ENCODE measurements at regions not wholly inside any gene's neighbourhood (a gene's known extent, or its start where the extent isn't known, plus 50 kb on each side); places are given as distances from the start of the nearest gene placed in this dataset.
"Not testable (repeated sequence)": the region's sequence is repeated elsewhere in the genome, so short reads cannot be mapped to it uniquely, and the experiment has no call there.

GRCh38 chrX:46366381-46367207 lies 178.6 kb downstream of the ZNF674 start:
- no peak for DNase-seq

GRCh38 chrX:46354481-46354880 lies 190.7 kb downstream of the ZNF674 start:
- DNase-seq: no peak

DNA sequence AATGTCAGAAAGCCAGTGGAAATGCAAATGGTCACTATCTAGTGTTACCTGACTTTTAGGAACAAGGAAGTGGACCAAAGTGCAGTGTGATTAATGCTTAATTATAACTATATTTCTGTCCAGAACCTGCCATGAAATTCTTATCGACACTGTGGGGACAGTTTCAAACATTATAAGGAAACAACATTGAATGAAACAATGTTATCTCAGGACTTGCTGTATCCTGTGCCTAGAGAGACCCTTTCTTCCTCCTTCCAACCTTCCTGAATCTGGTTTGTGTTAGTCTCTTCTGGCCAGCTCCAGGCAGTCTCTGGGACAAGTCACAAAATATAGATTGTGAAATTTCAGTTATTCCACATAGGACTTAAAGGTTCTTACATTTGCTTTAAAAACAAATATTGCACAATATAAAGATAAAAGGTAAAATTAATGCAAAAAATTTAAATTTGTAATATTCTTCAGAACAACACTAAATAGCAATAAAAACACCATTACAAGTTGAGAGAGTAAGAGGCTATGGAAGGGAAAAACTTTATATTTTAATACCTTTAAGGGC lies 203.4 kb downstream of the ZNF674 start:
- DNase-seq: no peak

DNA sequence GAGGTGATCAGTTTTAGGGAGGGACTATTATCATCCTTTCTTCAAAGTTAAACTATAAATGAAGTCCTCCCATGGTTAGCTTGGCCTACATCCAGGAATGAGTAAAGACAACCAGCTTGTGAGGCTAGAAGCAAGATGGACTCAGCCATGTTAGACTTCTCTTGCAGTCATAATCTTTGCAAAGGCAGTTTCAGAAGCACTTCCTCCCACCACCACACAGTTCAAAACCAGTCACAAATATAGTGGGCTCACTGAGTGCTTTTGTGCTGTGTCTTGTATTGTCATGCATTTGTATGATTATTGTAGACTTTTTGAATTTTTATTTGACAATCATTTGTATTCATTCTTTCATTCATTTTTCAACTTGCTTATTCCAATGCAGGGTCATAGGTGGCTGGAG lies 204.5 kb downstream of the ZNF674 start:
- DNase-seq: no peak

DNA sequence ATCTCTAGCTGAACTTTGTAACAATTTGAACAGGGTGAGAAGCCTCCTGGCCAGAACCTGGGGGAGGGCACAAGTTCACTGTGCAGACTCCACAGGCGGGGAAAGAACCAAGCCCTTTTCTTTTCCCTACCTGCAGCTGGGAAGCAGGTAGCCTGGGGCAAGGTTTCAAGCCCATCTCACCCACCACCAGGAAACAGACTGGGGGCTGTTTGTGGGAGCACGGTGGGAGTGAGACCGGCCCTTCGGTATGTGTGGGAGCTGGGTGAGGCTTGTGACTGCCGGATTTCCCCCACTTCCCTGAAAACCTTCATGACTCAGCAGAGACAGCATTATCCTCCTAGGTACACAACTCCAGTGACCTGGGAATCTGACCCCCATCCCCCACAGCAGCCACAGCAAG lies 211.7 kb downstream of the ZNF674 start:
- no peak for DNase-seq

GRCh38 chrX:46330981-46331380 lies 214.2 kb downstream of the ZNF674 start:
- DNase-seq: no peak

GRCh38 chrX:46330513-46330912 lies 214.7 kb downstream of the ZNF674 start:
- DNase-seq: no peak

GRCh38 chrX:46328133-46328532 lies 217.1 kb downstream of the ZNF674 start:
- DNase-seq: no peak

- DNase-seq: no peak
Observed at GRCh38 chrX:46327566-46328115, 217.6 kb downstream of the ZNF674 start.

DNA sequence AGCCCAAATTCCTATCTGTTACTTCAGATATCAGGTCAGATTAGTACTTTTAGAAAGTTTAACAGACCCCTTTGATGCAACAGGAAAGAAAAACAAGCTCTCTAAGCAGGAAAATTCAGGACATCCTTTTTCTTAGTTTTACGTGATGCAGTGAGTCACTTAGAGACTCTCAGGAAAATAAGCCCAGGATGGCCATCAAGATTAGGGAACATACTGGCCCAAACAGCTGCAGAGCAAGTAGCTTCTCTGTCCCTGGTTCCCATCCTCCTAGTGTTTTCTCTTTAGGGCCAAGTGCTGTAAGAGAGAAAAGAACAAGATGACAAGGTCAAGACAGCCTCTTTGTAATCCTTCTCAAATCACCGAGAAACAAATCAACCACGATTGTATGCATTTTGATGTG lies 219.1 kb downstream of the ZNF674 start:
- DNase-seq: no peak

GRCh38 chrX:46325312-46325877 lies 219.8 kb downstream of the ZNF674 start:
- no peak for DNase-seq

DNA sequence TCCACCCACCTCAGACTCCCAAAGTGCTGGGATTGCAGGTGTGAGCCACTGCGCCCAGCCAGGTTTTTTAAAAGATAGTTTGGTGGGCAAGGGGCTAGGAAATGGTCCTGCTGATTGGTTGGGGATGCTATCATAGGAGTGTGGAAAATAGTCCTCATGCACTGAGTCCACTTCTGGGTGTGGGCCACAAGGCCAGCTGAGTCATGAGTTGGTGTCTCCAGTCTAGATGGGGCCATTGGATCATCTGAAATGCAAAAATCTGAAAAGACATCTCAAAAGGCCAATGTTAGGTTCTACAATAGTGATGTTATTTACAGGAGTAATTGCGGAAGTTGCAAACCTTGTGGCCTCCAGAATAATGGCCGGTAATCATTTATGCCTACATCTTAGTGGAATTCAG lies 221.1 kb downstream of the ZNF674 start:
- no peak for DNase-seq

DNA sequence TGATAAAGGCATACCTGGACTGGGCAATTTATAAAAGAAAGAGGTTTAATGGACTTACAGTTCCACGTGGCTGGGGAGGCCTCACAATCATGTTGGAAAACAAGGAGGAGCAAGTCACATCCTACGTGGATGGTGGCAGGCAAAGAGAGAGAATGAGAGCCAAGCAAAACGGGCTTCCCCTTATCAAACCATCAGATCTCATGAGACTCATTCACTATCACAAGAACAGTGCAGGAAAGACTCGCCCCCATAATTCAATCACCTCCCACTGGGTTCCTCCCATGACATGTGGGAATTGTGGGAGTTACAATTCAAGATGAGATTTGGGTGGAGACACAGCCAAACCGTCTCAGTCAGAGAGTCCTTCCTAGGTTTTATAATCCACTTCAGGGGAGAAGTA lies 222.3 kb downstream of the ZNF674 start:
- DNase-seq: not testable (repeated sequence)

GRCh38 chrX:46321676-46322075 lies 223.5 kb downstream of the ZNF674 start:
- DNase-seq: no peak

DNA sequence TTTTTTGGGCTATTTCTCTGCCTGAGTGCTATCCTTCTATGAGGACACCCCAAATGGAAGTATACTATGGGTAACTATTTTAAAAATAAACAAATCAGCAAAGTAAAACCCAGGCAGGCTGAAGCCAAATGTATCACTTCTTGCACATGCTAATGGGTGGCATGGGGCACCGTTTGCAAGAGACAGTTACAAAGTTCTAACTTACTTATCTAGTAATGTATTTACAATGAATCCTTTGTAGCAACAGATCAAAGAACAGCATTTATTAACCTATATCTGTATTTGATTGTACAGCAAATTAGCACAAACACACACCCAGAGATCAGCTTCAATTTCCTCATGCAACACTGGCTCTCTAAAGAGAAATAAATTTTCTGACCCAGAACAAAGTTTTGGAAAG lies 225.5 kb downstream of the ZNF674 start:
- no peak for DNase-seq

DNA sequence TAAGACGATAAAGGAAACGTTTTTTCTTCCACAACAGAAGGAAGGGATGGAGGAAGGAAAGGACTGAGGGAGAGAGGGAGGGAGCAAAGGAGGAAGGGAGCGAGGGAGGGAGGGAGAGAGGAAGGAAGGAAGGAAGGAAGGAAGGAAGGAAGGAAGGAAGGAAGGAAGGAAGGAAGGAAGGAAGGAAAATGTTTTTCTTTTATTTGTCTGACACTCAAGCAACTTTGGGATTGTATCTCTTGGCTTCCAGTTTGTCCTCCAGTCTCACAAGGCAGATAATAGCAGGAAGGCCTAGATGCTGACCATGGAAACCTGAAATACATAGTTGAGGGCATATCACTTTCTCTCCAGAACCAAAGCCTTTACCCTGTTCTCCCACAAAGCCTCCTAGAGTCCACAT lies 226.7 kb downstream of the ZNF674 start:
- DNase-seq: no peak

DNA sequence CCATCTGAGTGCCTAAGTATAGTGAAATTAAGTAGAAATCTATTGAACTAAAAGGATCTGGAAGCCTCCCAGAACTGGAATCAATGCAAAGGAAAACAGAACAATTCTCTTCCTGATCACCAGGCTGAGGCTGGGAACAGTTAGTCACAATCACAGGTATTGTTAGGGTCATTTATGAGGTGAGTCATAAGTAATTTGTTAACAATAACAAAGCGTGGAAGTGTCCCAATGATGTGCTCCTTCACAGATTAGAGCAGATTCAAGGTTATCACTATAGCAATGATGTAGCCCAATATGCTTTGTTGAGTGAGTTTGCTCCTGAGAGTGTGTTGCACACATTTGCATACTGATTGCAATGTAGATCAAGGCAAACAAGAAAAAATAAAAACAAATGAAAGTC lies 228.1 kb downstream of the ZNF674 start:
- DNase-seq: no peak

- no peak for DNase-seq
Observed at GRCh38 chrX:46311581-46312120, 233.6 kb downstream of the ZNF674 start.

DNA sequence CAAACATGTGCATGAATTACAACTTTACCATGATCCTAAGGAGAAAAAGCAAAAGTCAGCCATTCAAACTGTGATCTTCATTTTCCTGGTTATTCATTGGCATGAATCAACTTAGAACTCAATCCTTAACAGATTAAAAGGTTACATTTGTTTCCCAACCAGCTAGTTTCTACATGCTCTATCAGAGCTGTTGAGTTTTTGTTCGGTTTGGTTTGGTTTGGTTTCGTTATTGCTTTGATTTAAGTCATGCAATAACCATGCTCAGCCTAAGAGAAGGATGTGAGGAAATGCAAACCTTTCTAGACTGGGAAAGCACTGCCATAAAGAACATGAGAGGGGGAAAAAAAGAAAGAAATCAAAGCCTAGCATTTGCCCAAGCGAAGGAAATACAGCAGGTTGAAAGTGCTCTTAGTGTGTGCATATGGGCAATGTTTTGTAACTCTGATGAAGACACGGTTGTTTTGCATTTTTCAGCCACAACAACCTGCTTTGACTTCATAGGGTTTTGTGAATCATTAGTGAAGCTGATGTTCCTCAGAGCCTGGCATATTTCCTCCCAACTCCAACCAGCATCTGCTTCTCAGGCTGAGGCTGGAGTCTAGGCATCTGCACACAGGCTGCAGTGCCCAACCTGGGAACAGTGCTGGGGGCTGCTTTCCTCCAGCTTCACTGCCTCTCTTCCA lies 234.3 kb downstream of the ZNF674 start:
- no peak for DNase-seq

DNA sequence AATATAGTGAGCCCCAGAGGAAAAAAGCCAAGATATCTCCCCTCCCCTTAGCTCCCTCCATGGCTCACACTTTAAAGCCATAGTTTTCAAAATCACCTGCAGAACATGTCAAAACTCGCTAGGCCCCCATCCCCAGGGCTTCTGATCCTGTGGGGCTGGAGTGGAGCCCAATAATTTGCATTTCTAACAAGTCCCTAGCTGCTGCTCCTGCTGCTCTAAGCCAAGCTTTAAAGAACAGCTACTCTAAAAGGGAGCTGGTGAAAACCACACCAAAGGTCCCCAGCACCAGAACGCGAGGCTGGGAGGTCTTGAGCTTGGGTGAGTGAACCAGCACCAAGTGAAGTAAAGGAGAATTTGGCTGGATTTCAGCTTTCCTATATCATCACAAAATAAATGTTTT lies 237.1 kb downstream of the ZNF674 start:
- no peak for DNase-seq

- DNase-seq: no peak
Observed at GRCh38 chrX:46306103-46306502, 239.1 kb downstream of the ZNF674 start.

DNA sequence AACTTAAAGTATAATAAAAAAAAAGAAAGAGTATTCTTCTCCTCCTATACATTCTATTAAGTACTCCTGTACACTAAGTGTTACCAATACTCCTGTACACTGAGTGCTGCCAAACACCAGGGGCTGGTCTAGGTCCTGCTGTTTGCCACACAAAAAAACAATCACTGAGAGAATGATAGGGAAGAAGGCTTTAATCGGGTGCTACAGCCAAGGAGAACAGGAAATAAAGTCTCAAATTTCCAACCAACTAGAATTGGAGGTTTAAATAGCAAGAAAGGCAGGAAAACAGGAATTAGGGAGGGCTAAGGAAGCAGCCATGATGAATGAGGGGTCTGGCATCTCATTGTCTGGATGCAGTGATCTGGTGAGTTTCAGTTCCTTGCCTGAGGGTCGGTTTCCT lies 239.8 kb downstream of the ZNF674 start:
- DNase-seq: no peak

DNA sequence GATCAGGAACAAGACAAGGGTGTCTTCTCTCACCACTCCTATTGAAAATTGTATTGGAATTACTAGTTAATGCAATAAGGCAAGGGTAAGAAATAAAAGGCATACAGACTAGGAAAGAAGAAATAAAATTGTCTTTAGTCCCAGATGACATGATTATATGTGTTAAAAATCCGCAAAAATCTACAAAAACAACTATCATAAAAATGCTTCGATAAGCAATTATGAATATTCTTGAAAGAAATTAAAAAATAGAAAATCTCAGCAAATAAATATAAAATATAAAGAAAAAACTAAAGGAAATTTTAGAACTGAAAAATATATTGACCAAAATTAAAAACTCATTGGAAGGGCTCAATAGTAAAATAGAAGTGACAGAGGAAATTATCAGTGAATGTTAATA lies 243.3 kb downstream of the ZNF674 start:
- no peak for DNase-seq
